Thyroid gland (tissue), 4 donors: ENCODE measurements at regions not wholly inside any gene's neighbourhood (a gene's known extent, or its start where the extent isn't known, plus 50 kb on each side); places are given as distances from the start of the nearest gene placed in this dataset.

Experiments
- POLR2A ChIP-seq, 2 donors: fragments of 450-650 bp; IDR thresholded peaks; one replicate each; pipeline ENCODE4 v1.6.1; 2017; ENCODE audit warnings: antibody characterized with exemption in 2 of 2, mild to moderate bottlenecking in 2 of 2, moderate library complexity in 1 of 2
- TF ChIP-seq, protein P1 (sequence below), 6 experiments: fragments of 200-600 bp in 3 of 6; fragments of 450-650 bp in 3 of 6; sonication (generic) in 3 of 6; IDR thresholded peaks; one replicate each; pipeline ENCODE4 v1.5.1; 2016 to 2019; ENCODE audit warnings: antibody characterized with exemption in 6 of 6, mild to moderate bottlenecking in 2 of 6, inconsistent platforms in 1 of 6, moderate library complexity in 1 of 6

DNA sequence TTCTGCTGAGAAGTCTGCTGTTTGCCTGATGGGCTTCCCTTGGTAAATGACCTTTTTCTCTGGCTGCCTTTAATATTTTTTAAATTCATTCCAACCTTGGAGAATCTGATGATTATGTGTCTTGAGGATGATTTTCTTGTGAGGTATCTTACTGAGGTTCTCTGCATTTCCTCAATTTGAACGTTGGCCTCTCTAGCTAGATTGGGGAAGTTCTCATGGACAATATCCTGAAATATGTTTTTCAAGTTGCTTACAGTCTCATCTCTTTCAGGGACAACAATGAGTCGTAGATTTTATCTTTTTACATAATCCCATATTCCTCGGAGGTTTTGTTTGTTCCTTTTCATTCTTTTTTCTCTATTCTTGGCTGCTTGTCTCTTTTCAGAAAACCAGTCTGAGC is 208.4 kb downstream of the KIF20B start:
- TF ChIP-seq, protein P1, sequence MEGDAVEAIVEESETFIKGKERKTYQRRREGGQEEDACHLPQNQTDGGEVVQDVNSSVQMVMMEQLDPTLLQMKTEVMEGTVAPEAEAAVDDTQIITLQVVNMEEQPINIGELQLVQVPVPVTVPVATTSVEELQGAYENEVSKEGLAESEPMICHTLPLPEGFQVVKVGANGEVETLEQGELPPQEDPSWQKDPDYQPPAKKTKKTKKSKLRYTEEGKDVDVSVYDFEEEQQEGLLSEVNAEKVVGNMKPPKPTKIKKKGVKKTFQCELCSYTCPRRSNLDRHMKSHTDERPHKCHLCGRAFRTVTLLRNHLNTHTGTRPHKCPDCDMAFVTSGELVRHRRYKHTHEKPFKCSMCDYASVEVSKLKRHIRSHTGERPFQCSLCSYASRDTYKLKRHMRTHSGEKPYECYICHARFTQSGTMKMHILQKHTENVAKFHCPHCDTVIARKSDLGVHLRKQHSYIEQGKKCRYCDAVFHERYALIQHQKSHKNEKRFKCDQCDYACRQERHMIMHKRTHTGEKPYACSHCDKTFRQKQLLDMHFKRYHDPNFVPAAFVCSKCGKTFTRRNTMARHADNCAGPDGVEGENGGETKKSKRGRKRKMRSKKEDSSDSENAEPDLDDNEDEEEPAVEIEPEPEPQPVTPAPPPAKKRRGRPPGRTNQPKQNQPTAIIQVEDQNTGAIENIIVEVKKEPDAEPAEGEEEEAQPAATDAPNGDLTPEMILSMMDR (IDR thresholded peaks at IDR 0.05): no peak
- no peak for TF ChIP-seq POLR2A (IDR thresholded peaks at IDR 0.05)
